ENCODE measurements at regions not wholly inside any gene's neighbourhood (a gene's known extent, or its start where the extent isn't known, plus 50 kb on each side); places are given as distances from the start of the nearest gene placed in this dataset.

DNA sequence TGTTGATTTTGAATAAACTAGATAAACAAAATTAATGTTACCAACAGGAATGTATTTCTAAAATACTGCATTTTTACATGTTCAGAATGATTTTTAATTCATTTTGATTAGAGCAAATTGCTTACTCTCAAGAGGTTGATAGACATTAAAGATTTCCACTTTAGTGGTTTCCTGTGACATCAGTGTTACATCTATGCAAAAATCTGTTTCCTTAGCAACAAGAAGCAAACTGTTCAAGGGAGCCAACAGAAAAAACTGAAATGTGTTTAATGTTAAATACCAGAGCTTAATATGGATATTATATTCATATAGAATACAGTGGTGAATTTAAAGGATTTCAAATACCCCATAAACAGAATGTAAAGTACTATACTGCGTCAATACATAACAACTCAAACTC lies 277.8 kb downstream of the GABRG1 start:
- H3K27ac ChIP-seq (ENCODE audit: low read depth in 1 of 2, low read length in 1 of 2), result no peak overlapping the region
- no peaks in the 10 kb centered on the region for H3K4me1 ChIP-seq (ENCODE audit: control insufficient read depth in 2 of 2, insufficient read depth in 2 of 2, low read length in 2 of 2)
- WGBS, result 97% methylated on average over 1 of the region's 1 CpG
- no peaks in the 10 kb centered on the region for H3K27me3 ChIP-seq (ENCODE audit: control insufficient read depth in 2 of 2, insufficient read depth in 1 of 2, low read length in 1 of 2)
- H3K36me3 ChIP-seq (ENCODE audit: control insufficient read depth in 2 of 2, insufficient read depth in 2 of 2, low read length in 1 of 2), result no peaks in the 10 kb centered on the region
- no peaks in the 10 kb centered on the region for H3K9me3 ChIP-seq (ENCODE audit: control insufficient read depth in 2 of 2, insufficient read depth in 1 of 2, low read length in 1 of 2)
- peak in 1 of 9 donors; percentile 4 for DNase-seq (ENCODE audit: low read depth in 6 of 9, low spot score in 9 of 9)
- no peak overlapping the region for H3K4me3 ChIP-seq (ENCODE audit: low read length in 2 of 2)

DNA sequence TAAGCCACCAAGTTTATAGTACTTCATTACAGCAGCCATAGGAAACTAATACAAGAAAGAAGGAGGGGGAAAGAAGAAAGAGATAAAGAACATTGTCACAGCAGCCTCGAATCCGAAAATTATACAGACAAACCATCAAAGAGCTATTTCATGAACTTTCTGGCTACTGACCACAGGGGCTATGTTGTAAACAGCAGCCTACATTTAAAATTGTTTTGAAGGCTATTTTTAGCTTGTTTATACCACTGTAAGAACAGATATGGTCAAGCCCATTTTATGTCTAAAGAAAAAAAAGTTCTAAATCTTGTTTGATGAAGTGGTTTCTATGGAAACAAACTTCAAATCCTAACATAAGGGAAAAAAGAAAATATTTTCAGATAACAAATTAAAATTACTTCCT lies 282.1 kb downstream of the GABRG1 start:
- WGBS, result 83% methylated on average over 2 of the region's 2 CpGs
- Histone ChIP-seq H3K27ac (ENCODE audit: low read depth in 1 of 2, low read length in 1 of 2) (no peak overlapping the region), H3K4me3 (ENCODE audit: low read length in 2 of 2) (no peak overlapping the region), H3K36me3 (ENCODE audit: control insufficient read depth in 2 of 2, insufficient read depth in 2 of 2, low read length in 1 of 2) (no peaks in the 10 kb centered on the region), H3K9me3 (ENCODE audit: control insufficient read depth in 2 of 2, insufficient read depth in 1 of 2, low read length in 1 of 2) (no peaks in the 10 kb centered on the region), H3K4me1 (ENCODE audit: control insufficient read depth in 2 of 2, insufficient read depth in 2 of 2, low read length in 2 of 2) (no peaks in the 10 kb centered on the region), H3K27me3 (ENCODE audit: control insufficient read depth in 2 of 2, insufficient read depth in 1 of 2, low read length in 1 of 2) (no peaks in the 10 kb centered on the region)
- no peak for DNase-seq (ENCODE audit: low read depth in 6 of 9, low spot score in 9 of 9)

DNA sequence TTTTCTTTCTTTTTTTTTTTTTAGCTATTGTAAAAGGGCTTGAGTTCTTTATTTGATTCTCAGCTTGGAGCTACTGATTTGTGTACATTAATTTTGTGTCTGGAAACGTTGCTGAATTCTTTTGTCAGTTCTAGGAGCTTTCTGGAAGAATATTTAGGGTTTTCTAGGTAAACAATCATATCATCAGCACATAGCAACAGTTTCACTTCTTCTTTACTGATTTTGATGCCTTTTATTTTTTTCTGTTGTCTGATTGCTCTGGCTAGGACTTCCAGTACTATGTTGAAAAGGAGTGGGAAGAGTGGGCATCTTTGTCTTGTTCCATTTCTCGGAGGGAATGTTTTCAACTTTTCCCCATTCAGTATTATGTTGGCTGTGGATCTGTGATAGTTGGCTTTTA lies 292.2 kb downstream of the GABRG1 start:
- no peak overlapping the region for H3K27ac ChIP-seq (ENCODE audit: low read depth in 1 of 2, low read length in 1 of 2)
- H3K27me3 ChIP-seq (ENCODE audit: control insufficient read depth in 2 of 2, insufficient read depth in 1 of 2, low read length in 1 of 2), result no peaks in the 10 kb centered on the region
- H3K9me3 ChIP-seq (ENCODE audit: control insufficient read depth in 2 of 2, insufficient read depth in 1 of 2, low read length in 1 of 2), result no peaks in the 10 kb centered on the region
- 64% methylated on average over 2 of the region's 2 CpGs for WGBS
- no peaks in the 10 kb centered on the region for H3K36me3 ChIP-seq (ENCODE audit: control insufficient read depth in 2 of 2, insufficient read depth in 2 of 2, low read length in 1 of 2)
- no peak for DNase-seq (ENCODE audit: low read depth in 6 of 9, low spot score in 9 of 9)
- H3K4me1 ChIP-seq (ENCODE audit: control insufficient read depth in 2 of 2, insufficient read depth in 2 of 2, low read length in 2 of 2), result no peaks in the 10 kb centered on the region
- no peak overlapping the region for H3K4me3 ChIP-seq (ENCODE audit: low read length in 2 of 2)

DNA sequence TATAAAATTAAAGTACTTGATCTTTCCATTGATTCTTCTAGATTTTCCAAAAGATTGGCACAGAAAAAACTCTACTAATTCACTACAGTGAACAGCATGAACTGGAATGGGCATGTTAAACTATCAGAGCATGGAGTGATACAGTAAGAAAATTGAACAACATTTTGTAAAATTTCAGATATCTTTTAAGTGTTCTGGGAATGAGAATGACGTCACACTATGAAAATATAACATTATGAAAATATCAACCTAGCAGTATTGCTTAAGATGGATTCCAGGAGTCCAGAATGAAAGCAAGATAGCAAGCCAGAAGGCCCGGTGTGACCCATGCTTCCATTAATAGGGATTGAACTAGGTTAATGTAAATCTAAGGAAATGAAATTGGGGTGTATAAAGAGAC lies 319.9 kb downstream of the GABRG1 start:
- no peak for DNase-seq (ENCODE audit: low read depth in 6 of 9, low spot score in 9 of 9)
- no peaks in the 10 kb centered on the region for H3K36me3 ChIP-seq (ENCODE audit: control insufficient read depth in 2 of 2, insufficient read depth in 2 of 2, low read length in 1 of 2)
- WGBS, result 93% methylated on average over 2 of the region's 2 CpGs

DNA sequence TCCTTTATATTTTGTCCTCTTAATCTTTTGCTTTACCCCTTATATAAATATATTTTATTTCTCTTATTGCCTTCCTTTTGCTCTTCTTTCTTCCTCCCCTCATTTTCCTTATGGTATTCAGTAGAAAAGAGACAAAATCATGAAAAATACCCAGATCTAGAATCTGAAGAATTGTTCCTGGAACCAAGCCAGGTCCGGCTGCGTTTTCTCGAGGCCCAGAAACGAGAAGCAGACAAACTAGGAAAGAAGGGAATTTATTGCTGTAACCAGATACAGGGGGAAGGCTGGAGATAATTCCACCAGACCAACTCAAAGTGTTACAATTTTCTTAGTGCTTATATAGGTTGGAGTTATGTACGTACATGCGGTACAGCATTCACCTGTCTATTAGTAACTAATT lies 328.7 kb downstream of the GABRG1 start:
- Histone ChIP-seq H3K36me3 (ENCODE audit: control insufficient read depth in 2 of 2, insufficient read depth in 2 of 2, low read length in 1 of 2) (no peaks in the 10 kb centered on the region), H3K4me1 (ENCODE audit: control insufficient read depth in 2 of 2, insufficient read depth in 2 of 2, low read length in 2 of 2) (no peaks in the 10 kb centered on the region), H3K4me3 (ENCODE audit: low read length in 2 of 2) (no peak overlapping the region), H3K27ac (ENCODE audit: low read depth in 1 of 2, low read length in 1 of 2) (no peak overlapping the region), H3K9me3 (ENCODE audit: control insufficient read depth in 2 of 2, insufficient read depth in 1 of 2, low read length in 1 of 2) (no peaks in the 10 kb centered on the region), H3K27me3 (ENCODE audit: control insufficient read depth in 2 of 2, insufficient read depth in 1 of 2, low read length in 1 of 2) (no peaks in the 10 kb centered on the region)
- no peak for DNase-seq (ENCODE audit: low read depth in 6 of 9, low spot score in 9 of 9)
- WGBS, result 67% methylated on average over 6 of the region's 6 CpGs

More for the DNA sequence above, 319.9 kb downstream of the GABRG1 start:
- H3K9me3 ChIP-seq (ENCODE audit: control insufficient read depth in 2 of 2, insufficient read depth in 1 of 2, low read length in 1 of 2), result no peaks in the 10 kb centered on the region
- no peaks in the 10 kb centered on the region for H3K27me3 ChIP-seq (ENCODE audit: control insufficient read depth in 2 of 2, insufficient read depth in 1 of 2, low read length in 1 of 2)
- H3K27ac ChIP-seq (ENCODE audit: low read depth in 1 of 2, low read length in 1 of 2), result no peak overlapping the region
- no peaks in the 10 kb centered on the region for H3K4me1 ChIP-seq (ENCODE audit: control insufficient read depth in 2 of 2, insufficient read depth in 2 of 2, low read length in 2 of 2)
- no peak overlapping the region for H3K4me3 ChIP-seq (ENCODE audit: low read length in 2 of 2)

DNA sequence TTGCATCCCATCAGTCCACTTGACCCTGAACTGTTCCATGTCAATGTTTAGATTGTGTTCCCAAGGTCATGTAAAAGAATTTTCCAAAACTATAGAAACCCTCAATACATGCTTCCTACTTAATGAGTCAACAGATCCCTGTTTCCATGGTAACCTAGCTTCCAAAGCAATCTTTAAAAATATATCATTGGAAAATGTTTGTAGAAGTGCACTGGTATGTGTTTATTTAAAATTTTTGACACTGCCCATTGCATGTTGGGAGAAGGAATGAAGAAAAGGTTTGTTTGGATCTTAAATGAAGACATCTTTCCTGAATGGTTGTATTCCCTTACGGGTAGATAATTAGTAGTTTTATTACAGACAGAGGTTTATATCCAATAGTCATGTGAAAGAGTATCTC lies 345.3 kb downstream of the GABRG1 start:
- Histone ChIP-seq H3K4me3 (ENCODE audit: low read length in 2 of 2) (no peak overlapping the region), H3K27me3 (ENCODE audit: control insufficient read depth in 2 of 2, insufficient read depth in 1 of 2, low read length in 1 of 2) (no peaks in the 10 kb centered on the region), H3K27ac (ENCODE audit: low read depth in 1 of 2, low read length in 1 of 2) (no peak overlapping the region), H3K9me3 (ENCODE audit: control insufficient read depth in 2 of 2, insufficient read depth in 1 of 2, low read length in 1 of 2) (no peaks in the 10 kb centered on the region), H3K36me3 (ENCODE audit: control insufficient read depth in 2 of 2, insufficient read depth in 2 of 2, low read length in 1 of 2) (no peaks in the 10 kb centered on the region), H3K4me1 (ENCODE audit: control insufficient read depth in 2 of 2, insufficient read depth in 2 of 2, low read length in 2 of 2) (no peaks in the 10 kb centered on the region)
- no peak for DNase-seq (ENCODE audit: low read depth in 6 of 9, low spot score in 9 of 9)
- 94% methylated on average over 1 of the region's 1 CpG for WGBS

DNA sequence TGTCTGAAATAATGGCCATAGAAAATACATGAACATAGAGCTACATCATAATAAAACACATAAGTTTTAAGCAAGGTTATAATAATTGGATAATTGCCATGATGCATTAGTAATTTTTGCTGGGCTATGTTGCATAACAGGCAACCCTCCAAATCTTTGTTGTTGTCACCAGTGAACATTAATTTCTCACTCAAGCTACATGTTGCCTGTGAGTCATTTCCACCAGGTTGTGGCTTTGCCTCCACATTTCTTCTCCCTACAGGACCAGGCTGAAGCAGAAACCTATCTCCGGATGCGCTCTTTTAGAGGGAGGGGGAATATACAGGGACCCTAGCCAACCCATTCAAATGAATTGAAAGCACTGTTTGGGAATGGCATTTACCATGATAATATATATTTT lies 347.7 kb downstream of the GABRG1 start:
- DNase-seq (ENCODE audit: low read depth in 6 of 9, low spot score in 9 of 9), result no peak
- Histone ChIP-seq H3K4me3 (ENCODE audit: low read length in 2 of 2) (no peak overlapping the region), H3K27ac (ENCODE audit: low read depth in 1 of 2, low read length in 1 of 2) (no peak overlapping the region), H3K9me3 (ENCODE audit: control insufficient read depth in 2 of 2, insufficient read depth in 1 of 2, low read length in 1 of 2) (no peaks in the 10 kb centered on the region), H3K27me3 (ENCODE audit: control insufficient read depth in 2 of 2, insufficient read depth in 1 of 2, low read length in 1 of 2) (no peaks in the 10 kb centered on the region), H3K4me1 (ENCODE audit: control insufficient read depth in 2 of 2, insufficient read depth in 2 of 2, low read length in 2 of 2) (no peaks in the 10 kb centered on the region), H3K36me3 (ENCODE audit: control insufficient read depth in 2 of 2, insufficient read depth in 2 of 2, low read length in 1 of 2) (no peaks in the 10 kb centered on the region)
- 93% methylated on average over 2 of the region's 2 CpGs for WGBS

DNA sequence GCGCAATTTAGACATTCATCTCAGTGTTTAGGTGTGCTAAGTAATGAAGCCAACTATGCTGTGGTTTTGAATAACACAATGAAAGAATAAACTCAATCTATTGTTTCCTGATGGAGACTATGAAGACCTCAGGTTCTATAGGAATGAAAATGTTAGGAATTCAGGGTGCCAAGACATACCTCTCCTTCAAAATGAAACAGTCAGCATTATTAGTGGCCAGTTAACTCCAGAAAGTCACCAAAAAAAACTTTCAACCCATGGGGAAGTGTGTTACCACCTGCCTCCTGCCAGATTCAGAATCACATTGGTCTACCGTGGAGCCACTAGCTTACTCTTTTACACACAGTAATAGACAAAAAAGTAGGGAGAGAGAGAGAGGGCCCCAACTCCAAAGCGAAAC lies 352.9 kb downstream of the GABRG1 start:
- Histone ChIP-seq H3K4me1 (ENCODE audit: control insufficient read depth in 2 of 2, insufficient read depth in 2 of 2, low read length in 2 of 2) (no peaks in the 10 kb centered on the region), H3K27ac (ENCODE audit: low read depth in 1 of 2, low read length in 1 of 2) (no peak overlapping the region), H3K9me3 (ENCODE audit: control insufficient read depth in 2 of 2, insufficient read depth in 1 of 2, low read length in 1 of 2) (no peaks in the 10 kb centered on the region), H3K4me3 (ENCODE audit: low read length in 2 of 2) (no peak overlapping the region), H3K27me3 (ENCODE audit: control insufficient read depth in 2 of 2, insufficient read depth in 1 of 2, low read length in 1 of 2) (no peaks in the 10 kb centered on the region), H3K36me3 (ENCODE audit: control insufficient read depth in 2 of 2, insufficient read depth in 2 of 2, low read length in 1 of 2) (no peaks in the 10 kb centered on the region)
- no peak for DNase-seq (ENCODE audit: low read depth in 6 of 9, low spot score in 9 of 9)
- 85% methylated on average over 3 of the region's 3 CpGs for WGBS

DNA sequence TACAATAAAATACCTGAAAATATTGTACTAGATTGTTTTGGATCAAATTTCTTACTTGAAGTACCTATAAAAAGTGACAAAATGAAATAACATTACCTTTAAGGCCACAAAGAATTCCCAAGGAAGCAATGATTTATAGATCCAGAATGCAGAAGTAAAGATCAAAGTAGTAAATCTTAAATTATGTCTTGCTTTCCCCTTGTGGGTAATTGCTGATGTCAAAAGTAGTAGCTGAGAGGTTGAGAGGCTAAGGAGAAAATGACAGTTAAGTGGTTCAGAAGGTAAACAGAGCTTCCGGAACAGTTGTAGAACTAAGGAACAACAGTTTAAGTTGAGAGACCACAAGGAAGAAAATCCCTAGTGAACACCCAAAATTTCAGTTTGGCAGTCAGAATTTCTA lies 358.3 kb downstream of the GABRG1 start:
- Histone ChIP-seq H3K27ac (ENCODE audit: low read depth in 1 of 2, low read length in 1 of 2) (no peak overlapping the region), H3K36me3 (ENCODE audit: control insufficient read depth in 2 of 2, insufficient read depth in 2 of 2, low read length in 1 of 2) (no peaks in the 10 kb centered on the region), H3K27me3 (ENCODE audit: control insufficient read depth in 2 of 2, insufficient read depth in 1 of 2, low read length in 1 of 2) (no peaks in the 10 kb centered on the region), H3K4me3 (ENCODE audit: low read length in 2 of 2) (no peak overlapping the region), H3K9me3 (ENCODE audit: control insufficient read depth in 2 of 2, insufficient read depth in 1 of 2, low read length in 1 of 2) (peaks cover 0 to 4% of the 10 kb centered on the region in 2 donors), H3K4me1 (ENCODE audit: control insufficient read depth in 2 of 2, insufficient read depth in 2 of 2, low read length in 2 of 2) (no peaks in the 10 kb centered on the region)
- 27% methylated on average over 1 of the region's 1 CpG for WGBS
- no peak for DNase-seq (ENCODE audit: low read depth in 6 of 9, low spot score in 9 of 9)

DNA sequence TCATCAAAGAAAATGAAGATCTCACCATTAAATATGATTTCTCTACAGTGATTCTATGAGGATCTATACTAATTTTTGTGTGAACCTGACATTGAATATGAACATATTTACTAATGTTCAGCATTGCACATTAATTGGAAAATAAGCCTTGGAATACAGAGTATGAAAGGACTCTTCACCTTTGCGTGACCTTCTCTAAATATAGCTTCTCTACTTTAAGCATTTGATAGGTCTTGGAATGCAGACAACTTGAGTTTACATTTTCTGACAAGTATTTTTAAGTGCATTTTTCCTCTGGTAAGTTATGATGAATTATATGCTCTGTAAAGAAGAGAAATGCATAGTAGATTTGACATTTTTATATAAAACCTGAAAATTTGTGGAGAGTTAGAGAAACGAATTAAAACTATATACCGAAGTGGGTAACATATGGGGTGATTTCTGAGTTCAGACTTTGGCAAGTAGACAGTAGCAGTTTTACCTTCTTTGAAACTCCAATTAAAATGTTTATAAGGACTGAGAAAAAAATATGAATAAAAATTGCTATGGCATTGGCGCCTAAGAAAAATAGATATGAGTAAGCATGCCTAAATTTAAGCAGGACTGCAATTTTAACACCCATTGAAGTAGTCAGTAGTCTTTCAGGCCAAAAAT lies 371.9 kb downstream of the GABRG1 start:
- DNase-seq (ENCODE audit: low read depth in 6 of 9, low spot score in 9 of 9), result no peak
- Histone ChIP-seq H3K4me3 (ENCODE audit: low read length in 2 of 2) (no peak overlapping the region), H3K9me3 (ENCODE audit: control insufficient read depth in 2 of 2, insufficient read depth in 1 of 2, low read length in 1 of 2) (no peaks in the 10 kb centered on the region), H3K36me3 (ENCODE audit: control insufficient read depth in 2 of 2, insufficient read depth in 2 of 2, low read length in 1 of 2) (no peaks in the 10 kb centered on the region), H3K27ac (ENCODE audit: low read depth in 1 of 2, low read length in 1 of 2) (no peak overlapping the region), H3K4me1 (ENCODE audit: control insufficient read depth in 2 of 2, insufficient read depth in 2 of 2, low read length in 2 of 2) (no peaks in the 10 kb centered on the region), H3K27me3 (ENCODE audit: control insufficient read depth in 2 of 2, insufficient read depth in 1 of 2, low read length in 1 of 2) (no peaks in the 10 kb centered on the region)
- WGBS, result 85% methylated on average over 4 of the region's 4 CpGs

Measured in thymus (tissue), 11 donors.